ENCODE measurements at regions not wholly inside any gene's neighbourhood (a gene's known extent, or its start where the extent isn't known, plus 50 kb on each side); places are given as distances from the start of the nearest gene placed in this dataset.

DNA sequence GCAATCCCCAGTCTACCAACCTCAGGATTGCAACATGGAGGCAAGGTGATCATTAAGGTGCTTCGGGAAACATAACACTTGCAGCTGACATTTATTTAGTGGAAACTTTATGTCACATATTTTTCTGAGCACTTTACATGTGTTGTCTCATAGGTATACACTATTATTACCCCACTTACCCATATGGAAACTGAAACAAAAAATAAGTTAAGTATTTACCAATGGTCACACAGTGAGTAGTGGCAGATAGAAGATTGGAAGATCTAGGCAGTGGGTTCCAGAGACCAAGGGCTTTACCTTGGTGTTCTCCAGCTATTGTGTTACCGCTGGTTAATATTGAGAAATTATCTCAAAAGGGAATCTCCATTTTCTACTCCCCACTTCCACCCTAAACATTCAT is 1279.1 kb upstream of the SORCS1 start:
- no peaks in the 10 kb centered on the region for H3K4me1 ChIP-seq
- H3K4me3 ChIP-seq: no peak overlapping the region
- H3K27ac ChIP-seq: no peak overlapping the region
- H3K27me3 ChIP-seq (replicated peaks in 1 of 7): no peaks in the 10 kb centered on the region
- 91 to 97% (median 93%) methylated on average over 2 of the region's 2 CpGs for WGBS, 5 donors
- no peak for DNase-seq
- intact Hi-C loops (cut with DNase I; ENCODE audit: low total_unique reads): no loop called here
- TF ChIP-seq POLR2AphosphoS5 (IDR thresholded peaks at IDR 0.05) (no peak), POLR2A (IDR thresholded peaks at IDR 0.05) (no peak), CTCF (IDR thresholded peaks at IDR 0.05 in 8 of 11, conservative IDR thresholded peaks at IDR 0.05 in 3 of 11) (no peak)
- no peaks in the 10 kb centered on the region for H3K36me3 ChIP-seq
- H3K9me3 ChIP-seq: no peaks in the 10 kb centered on the region

DNA sequence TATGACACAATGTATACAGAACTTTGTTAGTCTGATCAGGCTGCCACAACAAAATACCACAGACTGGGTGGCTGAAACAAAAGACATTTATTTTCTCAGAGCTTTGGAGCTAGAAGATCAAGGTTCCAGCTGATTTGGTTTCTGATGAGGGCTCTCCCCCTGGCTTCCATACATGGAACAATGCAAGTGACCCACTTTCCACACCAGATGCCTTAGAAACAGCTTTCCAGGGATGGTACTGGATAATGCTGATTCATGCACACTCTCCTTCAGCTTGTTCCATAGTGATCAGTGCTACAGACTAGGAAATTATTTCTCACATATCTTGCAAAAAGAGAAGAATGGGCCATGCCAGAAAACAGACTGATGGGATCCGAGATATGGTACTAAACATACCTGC is 1274.9 kb upstream of the SORCS1 start:
- no peak for DNase-seq
- H3K36me3 ChIP-seq: no peaks in the 10 kb centered on the region
- intact Hi-C loops (cut with DNase I; ENCODE audit: low total_unique reads): no loop called here
- no peaks in the 10 kb centered on the region for H3K9me3 ChIP-seq
- no peaks in the 10 kb centered on the region for H3K4me1 ChIP-seq
- TF ChIP-seq POLR2A (IDR thresholded peaks at IDR 0.05) (no peak), POLR2AphosphoS5 (IDR thresholded peaks at IDR 0.05) (no peak), CTCF (IDR thresholded peaks at IDR 0.05 in 8 of 11, conservative IDR thresholded peaks at IDR 0.05 in 3 of 11) (no peak)
- WGBS, 5 donors: 75 to 97% (median 86%) methylated on average over 1 of the region's 1 CpG
- H3K27me3 ChIP-seq (replicated peaks in 1 of 7): no peaks in the 10 kb centered on the region
- H3K4me3 ChIP-seq: no peak overlapping the region
- no peak overlapping the region for H3K27ac ChIP-seq

GRCh38 chr10:108436096-108436495 is 1271.6 kb upstream of the SORCS1 start:
- Histone ChIP-seq H3K36me3 (no peaks in the 10 kb centered on the region), H3K9me3 (no peaks in the 10 kb centered on the region), H3K4me3 (no peak overlapping the region), H3K4me1 (no peaks in the 10 kb centered on the region), H3K27me3 (replicated peaks in 1 of 7) (no peaks in the 10 kb centered on the region), H3K27ac (no peak overlapping the region)
- WGBS, 5 donors: 28 to 44% (median 35%) methylated on average over 6 of the region's 6 CpGs
- DNase-seq: no peak
- TF ChIP-seq CTCF (IDR thresholded peaks at IDR 0.05 in 8 of 11, conservative IDR thresholded peaks at IDR 0.05 in 3 of 11): no peak
- TF ChIP-seq POLR2AphosphoS5 (IDR thresholded peaks at IDR 0.05): no peak
- no peak for TF ChIP-seq POLR2A (IDR thresholded peaks at IDR 0.05)
- intact Hi-C loops (cut with DNase I; ENCODE audit: low total_unique reads): no loop called here

- 83 to 89% (median 88%) methylated on average over 3 of the region's 3 CpGs for WGBS, 5 donors
- no peak for DNase-seq
- Histone ChIP-seq H3K9me3 (no peaks in the 10 kb centered on the region), H3K4me3 (no peak overlapping the region), H3K27me3 (replicated peaks in 1 of 7) (no peaks in the 10 kb centered on the region), H3K36me3 (no peaks in the 10 kb centered on the region), H3K4me1 (no peaks in the 10 kb centered on the region), H3K27ac (no peak overlapping the region)
- intact Hi-C loops (cut with DNase I; ENCODE audit: low total_unique reads): no loop called here
- TF ChIP-seq POLR2AphosphoS5 (IDR thresholded peaks at IDR 0.05) (no peak), POLR2A (IDR thresholded peaks at IDR 0.05) (no peak), CTCF (IDR thresholded peaks at IDR 0.05 in 8 of 11, conservative IDR thresholded peaks at IDR 0.05 in 3 of 11) (no peak)
These were observed 1270.2 kb upstream of the SORCS1 start for GRCh38 chr10:108434559-108435252.

Data from spleen (tissue), 11 donors.